ENCODE measurements at regions not wholly inside any gene's neighbourhood (a gene's known extent, or its start where the extent isn't known, plus 50 kb on each side); places are given as distances from the start of the nearest gene placed in this dataset.

GRCh38 chr4:108292229-108292628 is 123.5 kb upstream of the LEF1 start:
- no peaks in the 10 kb centered on the region for H3K36me3 ChIP-seq (ENCODE audit: control insufficient read depth in 2 of 2, insufficient read depth in 1 of 2, low read length in 2 of 2)
- H3K9me3 ChIP-seq (ENCODE audit: control insufficient read depth, insufficient read depth, low read depth, low read length): no peaks in the 10 kb centered on the region
- H3K27ac ChIP-seq (ENCODE audit: extremely low read depth, low read depth, low read length): no peak overlapping the region
- H3K4me1 ChIP-seq (ENCODE audit: control insufficient read depth, insufficient read depth, low read length): no peaks in the 10 kb centered on the region
- H3K4me3 ChIP-seq (ENCODE audit: low read depth, low read length): no peak overlapping the region
- TF ChIP-seq SALL2 (tag by site-specific recombination; IDR thresholded peaks at IDR 0.05; ENCODE audit: borderline replicate concordance) (no peak), ZBTB11 (tag by site-specific recombination; conservative IDR thresholded peaks at IDR 0.05; ENCODE audit: low read depth) (no peak), ZNF37A (tag by site-specific recombination; IDR thresholded peaks at IDR 0.05) (no peak), PRDM1 (tag by site-specific recombination; IDR thresholded peaks at IDR 0.05) (no peak)
- CTCF ChIA-PET: interaction anchor here (0.6 kb wide), 1 partner anchor 1016 kb away, joined by 3 read pairs; no protein-coding TSS in a partner anchor
- POLR2A ChIA-PET: no interaction called here

- Histone ChIP-seq H3K27ac (ENCODE audit: extremely low read depth, low read depth, low read length) (no peak overlapping the region), H3K4me1 (ENCODE audit: control insufficient read depth, insufficient read depth, low read length) (no peaks in the 10 kb centered on the region), H3K9me3 (ENCODE audit: control insufficient read depth, insufficient read depth, low read depth, low read length) (no peaks in the 10 kb centered on the region), H3K4me3 (ENCODE audit: low read depth, low read length) (no peak overlapping the region), H3K36me3 (ENCODE audit: control insufficient read depth in 2 of 2, insufficient read depth in 1 of 2, low read length in 2 of 2) (no peaks in the 10 kb centered on the region)
- ChIA-PET CTCF (no interaction called here), POLR2A (no interaction called here)
- TF ChIP-seq ZNF792 (tag by site-specific recombination; IDR thresholded peaks at IDR 0.05): no peak
- TF ChIP-seq ZNF221 (tag by site-specific recombination; IDR thresholded peaks at IDR 0.05; ENCODE audit: borderline replicate concordance): no peak
- no peak for TF ChIP-seq ZSCAN18 (tag by site-specific recombination; IDR thresholded peaks at IDR 0.05)
- TF ChIP-seq ZBTB48 (tag by site-specific recombination; IDR thresholded peaks at IDR 0.05): no peak
- TF ChIP-seq CTCF (tag by site-specific recombination; IDR thresholded peaks at IDR 0.05): no peak
- TF ChIP-seq ZNF513 (tag by site-specific recombination; IDR thresholded peaks at IDR 0.05): no peak
- TF ChIP-seq ZNF548 (tag by site-specific recombination; IDR thresholded peaks at IDR 0.05): no peak
- TF ChIP-seq ZNF394 (tag by site-specific recombination; IDR thresholded peaks at IDR 0.05; ENCODE audit: borderline replicate concordance): no peak
- TF ChIP-seq ZNF311 (tag by site-specific recombination; IDR thresholded peaks at IDR 0.05; ENCODE audit: borderline replicate concordance): no peak
- TF ChIP-seq ZNF398 (tag by site-specific recombination; IDR thresholded peaks at IDR 0.05): no peak
- TF ChIP-seq ZNF830 (tag by site-specific recombination; IDR thresholded peaks at IDR 0.05; ENCODE audit: low read depth): no peak
- TF ChIP-seq PBX3 (CRISPR knock-in tag; IDR thresholded peaks at IDR 0.05): no peak
- no peak for TF ChIP-seq ZNF610 (tag by site-specific recombination; IDR thresholded peaks at IDR 0.05; ENCODE audit: borderline replicate concordance)
- no peak for TF ChIP-seq ZBTB7A (tag by site-specific recombination; IDR thresholded peaks at IDR 0.05; ENCODE audit: low read depth)
- no peak for TF ChIP-seq OSR2 (tag by site-specific recombination; IDR thresholded peaks at IDR 0.05)
- TF ChIP-seq ZEB2 (tag by site-specific recombination; IDR thresholded peaks at IDR 0.05): no peak
- no peak for TF ChIP-seq SCRT1 (tag by site-specific recombination; IDR thresholded peaks at IDR 0.05; ENCODE audit: borderline replicate concordance)
These were observed 122.4 kb upstream of the LEF1 start for GRCh38 chr4:108291137-108291536.
